Activated naive CD8-positive, alpha-beta T cell (primary cell): ENCODE measurements at regions not wholly inside any gene's neighbourhood (a gene's known extent, or its start where the extent isn't known, plus 50 kb on each side); places are given as distances from the start of the nearest gene placed in this dataset.

Source experiments
- H3K27ac Mint-ChIP-seq: one replicate; pipeline ENCODE4 v1.8.0; 2021; ENCODE audit warnings: mixed read lengths
- H3K27me3 Mint-ChIP-seq: one replicate; pipeline ENCODE4 v1.8.0; 2021; ENCODE audit warnings: mixed read lengths
- H3K36me3 Mint-ChIP-seq: one replicate; pipeline ENCODE4 v1.8.0; 2021; ENCODE audit warnings: mixed read lengths
- H3K4me1 Mint-ChIP-seq: one replicate; pipeline ENCODE4 v1.8.0; 2021; ENCODE audit warnings: low read depth, mixed read lengths
- H3K4me3 Mint-ChIP-seq: one replicate; pipeline ENCODE4 v1.8.0; 2021; ENCODE audit warnings: mild to moderate bottlenecking, mixed read lengths
- H3K9me3 Mint-ChIP-seq: one replicate; pipeline ENCODE4 v1.8.0; 2021; ENCODE audit warnings: low read depth, mixed read lengths

- Mint-ChIP-seq H3K9me3 (no peaks in the 10 kb centered on the region), H3K36me3 (no peaks in the 10 kb centered on the region), H3K27me3 (no peaks in the 10 kb centered on the region), H3K4me3 (no peak overlapping the region), H3K27ac (no peak overlapping the region), H3K4me1 (no peaks in the 10 kb centered on the region)
Observed at GRCh38 chr14:39843881-39844280, 411.6 kb upstream of the FBXO33 start.

- Mint-ChIP-seq H3K4me1 (no peaks in the 10 kb centered on the region), H3K36me3 (no peaks in the 10 kb centered on the region), H3K27ac (no peak overlapping the region), H3K4me3 (no peak overlapping the region), H3K27me3 (no peaks in the 10 kb centered on the region), H3K9me3 (no peaks in the 10 kb centered on the region)
Observed at GRCh38 chr14:39841088-39841487, 408.9 kb upstream of the FBXO33 start.

- peaks cover 2% of the 10 kb centered on the region for H3K36me3 Mint-ChIP-seq
- H3K9me3 Mint-ChIP-seq: no peaks in the 10 kb centered on the region
- H3K27me3 Mint-ChIP-seq: no peaks in the 10 kb centered on the region
- no peak overlapping the region for H3K27ac Mint-ChIP-seq
- H3K4me1 Mint-ChIP-seq: no peaks in the 10 kb centered on the region
- H3K4me3 Mint-ChIP-seq: no peak overlapping the region
Observed at GRCh38 chr14:39827901-39828655, 395.8 kb upstream of the FBXO33 start.

GRCh38 chr14:39812532-39813320 is 380.5 kb upstream of the FBXO33 start:
- Mint-ChIP-seq H3K4me3 (no peak overlapping the region), H3K27me3 (no peaks in the 10 kb centered on the region), H3K9me3 (no peaks in the 10 kb centered on the region), H3K36me3 (peaks cover 3% of the 10 kb centered on the region), H3K4me1 (no peaks in the 10 kb centered on the region), H3K27ac (no peak overlapping the region)

- Mint-ChIP-seq H3K36me3 (peaks cover 3% of the 10 kb centered on the region), H3K9me3 (no peaks in the 10 kb centered on the region), H3K4me3 (no peak overlapping the region), H3K27me3 (no peaks in the 10 kb centered on the region), H3K4me1 (no peaks in the 10 kb centered on the region), H3K27ac (no peak overlapping the region)
Observed at GRCh38 chr14:39807271-39807670, 375.0 kb upstream of the FBXO33 start.

- H3K36me3 Mint-ChIP-seq: peaks cover 5% of the 10 kb centered on the region
- no peak overlapping the region for H3K27ac Mint-ChIP-seq
- H3K4me1 Mint-ChIP-seq: no peaks in the 10 kb centered on the region
- no peak overlapping the region for H3K4me3 Mint-ChIP-seq
- no peaks in the 10 kb centered on the region for H3K9me3 Mint-ChIP-seq
- H3K27me3 Mint-ChIP-seq: no peaks in the 10 kb centered on the region
Observed at GRCh38 chr14:39784461-39784860, 352.2 kb upstream of the FBXO33 start.

GRCh38 chr14:39781466-39781865 is 349.2 kb upstream of the FBXO33 start:
- H3K36me3 Mint-ChIP-seq: peaks cover 5% of the 10 kb centered on the region
- H3K4me1 Mint-ChIP-seq: no peaks in the 10 kb centered on the region

GRCh38 chr14:39773387-39774126 is 341.3 kb upstream of the FBXO33 start:
- Mint-ChIP-seq H3K4me1 (peaks cover 2% of the 10 kb centered on the region), H3K36me3 (no peaks in the 10 kb centered on the region), H3K27me3 (peaks cover 1% of the 10 kb centered on the region)

More at GRCh38 chr14:39781466-39781865, 349.2 kb upstream of the FBXO33 start:
- Mint-ChIP-seq H3K27ac (no peak overlapping the region), H3K4me3 (no peak overlapping the region), H3K9me3 (peaks cover 14% of the 10 kb centered on the region), H3K27me3 (no peaks in the 10 kb centered on the region)

GRCh38 chr14:39772627-39773026 is 340.4 kb upstream of the FBXO33 start:
- H3K4me3 Mint-ChIP-seq: no peak overlapping the region
- peaks cover 6% of the 10 kb centered on the region for H3K9me3 Mint-ChIP-seq
- H3K4me1 Mint-ChIP-seq: peaks cover 4% of the 10 kb centered on the region
- H3K27ac Mint-ChIP-seq: no peak overlapping the region
- H3K27me3 Mint-ChIP-seq: peaks cover 1% of the 10 kb centered on the region
- no peaks in the 10 kb centered on the region for H3K36me3 Mint-ChIP-seq

More at GRCh38 chr14:39773387-39774126, 341.3 kb upstream of the FBXO33 start:
- Mint-ChIP-seq H3K27ac (no peak overlapping the region), H3K4me3 (no peak overlapping the region), H3K9me3 (peaks cover 13% of the 10 kb centered on the region)

- H3K36me3 Mint-ChIP-seq: no peaks in the 10 kb centered on the region
- peaks cover 4% of the 10 kb centered on the region for H3K4me1 Mint-ChIP-seq
- H3K9me3 Mint-ChIP-seq: no peaks in the 10 kb centered on the region
- no peak overlapping the region for H3K4me3 Mint-ChIP-seq
- no peak overlapping the region for H3K27ac Mint-ChIP-seq
- H3K27me3 Mint-ChIP-seq: peaks cover 1% of the 10 kb centered on the region
Observed at GRCh38 chr14:39768589-39768988, 336.4 kb upstream of the FBXO33 start.

- Mint-ChIP-seq H3K27me3 (peaks cover 1% of the 10 kb centered on the region), H3K4me3 (no peak overlapping the region), H3K9me3 (no peaks in the 10 kb centered on the region), H3K4me1 (peaks cover 17% of the 10 kb centered on the region), H3K27ac (no peak overlapping the region), H3K36me3 (no peaks in the 10 kb centered on the region)
Observed at GRCh38 chr14:39766397-39767000, 334.3 kb upstream of the FBXO33 start.

GRCh38 chr14:39765676-39766075 is 333.4 kb upstream of the FBXO33 start:
- H3K4me3 Mint-ChIP-seq: no peak overlapping the region
- H3K27me3 Mint-ChIP-seq: peaks cover 1% of the 10 kb centered on the region
- no peaks in the 10 kb centered on the region for H3K9me3 Mint-ChIP-seq
- no peak overlapping the region for H3K27ac Mint-ChIP-seq
- peaks cover 17% of the 10 kb centered on the region for H3K4me1 Mint-ChIP-seq
- H3K36me3 Mint-ChIP-seq: no peaks in the 10 kb centered on the region

GRCh38 chr14:39763402-39763890 is 331.2 kb upstream of the FBXO33 start:
- Mint-ChIP-seq H3K27ac (no peak overlapping the region), H3K27me3 (no peaks in the 10 kb centered on the region), H3K9me3 (no peaks in the 10 kb centered on the region), H3K4me3 (peak overlapping the region; percentile 68), H3K4me1 (peaks cover 15% of the 10 kb centered on the region), H3K36me3 (no peaks in the 10 kb centered on the region)

GRCh38 chr14:39762576-39763401 is 330.6 kb upstream of the FBXO33 start:
- Mint-ChIP-seq H3K9me3 (no peaks in the 10 kb centered on the region), H3K27ac (peak overlapping the region; percentile 7), H3K4me1 (peaks cover 13% of the 10 kb centered on the region), H3K36me3 (no peaks in the 10 kb centered on the region), H3K4me3 (peak overlapping the region; percentile 68), H3K27me3 (no peaks in the 10 kb centered on the region)
